HepG2 (cell line): ENCODE measurements at regions not wholly inside any gene's neighbourhood (a gene's known extent, or its start where the extent isn't known, plus 50 kb on each side); places are given as distances from the start of the nearest gene placed in this dataset.

ENCODE experiments used
- ATAC-seq: fragments of 200-7000 bp; cut with Tn5 transposase; 3 replicates; pipeline ENCODE4 v1.9.1; 2020; ENCODE audit warnings: mild to moderate bottlenecking, moderate library complexity
- BruUV-seq: library from RNA; stranded (reverse); fragments of 400-500 nt; replicated peaks from 2 replicates; lab custom pipeline; 2021; lab: Mats Ljungman, UMichigan
- CTCF ChIA-PET: fragments of 300-600 bp; formaldehyde crosslinking; extraction: SDS; loops from one replicate; lab custom pipeline; 2021; ENCODE audit warnings: low total read pairs, inconsistent platforms, low intra/inter-chr PET ratio; lab: Yijun Ruan, JAX
- POLR2A ChIA-PET: fragments of 350-600 bp; sonication (Branson Sonifier 250); formaldehyde crosslinking; loops from one replicate; lab custom pipeline; 2020; ENCODE audit warnings: antibody characterized with exemption, inconsistent platforms; lab: Yijun Ruan, JAX
- DNase-seq: peaks from one replicate; pipeline ENCODE4 v3.0.0-alpha.2; 2015; ENCODE audit warnings: low spot score
- FAIRE-seq: peaks from 3 replicates; lab custom pipeline; 2011; peaks lifted over from hg19 to GRCh38; lab: Jason Lieb, UNC
- H2AFZ ChIP-seq: one replicate; pipeline ENCODE4 v1.6.1; 2011; ENCODE audit warnings: low read length, inconsistent platforms
- H3K27ac ChIP-seq: fragments of 300-600 bp; 3 replicates; pipeline ENCODE4 v1.8.0; 2011; ENCODE audit warnings: mixed run types, mild to moderate bottlenecking, mixed read lengths, low read length, inconsistent platforms; ENCODE audit not compliant: insufficient read depth; ENCODE audit errors: extremely low read length
- H3K27me3 ChIP-seq, 2 experiments: fragments of 200-600 bp in 1 of 2; 2 replicates in 1 of 2; 3 replicates in 1 of 2; pipeline versions ENCODE4 v1.6.0 to v1.8.0; 2011; ENCODE audit warnings: low read length in 2 of 2, mild to moderate bottlenecking in 2 of 2, moderate library complexity in 2 of 2, inconsistent platforms in 1 of 2; ENCODE audit not compliant: insufficient read depth in 2 of 2, control insufficient read depth in 1 of 2
- H3K36me3 ChIP-seq, 2 experiments: fragments of 200-600 bp in 1 of 2; replicated peaks in 1 of 2; 2 replicates in 1 of 2; 3 replicates in 1 of 2; pipeline versions ENCODE4 v1.5.1 to v1.8.0; 2011; ENCODE audit warnings: low read length in 2 of 2, inconsistent platforms in 1 of 2; ENCODE audit not compliant: insufficient read depth in 2 of 2, control insufficient read depth in 1 of 2
- H3K4me1 ChIP-seq: 2 replicates; pipeline ENCODE4 v1.5.1; 2012; ENCODE audit warnings: low read length, inconsistent platforms; ENCODE audit not compliant: insufficient read depth
- H3K4me2 ChIP-seq: 2 replicates; pipeline ENCODE4 v1.6.0; 2011; ENCODE audit warnings: low read depth, low read length, inconsistent platforms
- H3K4me3 ChIP-seq, 3 experiments: fragments of 200-600 bp in 1 of 3; sonication (generic), shearing (Covaris generic) in 1 of 3; replicated peaks in 1 of 3; 2 replicates each; pipeline ENCODE4 v1.5.1; 2011 to 2016; ENCODE audit warnings: low read length in 3 of 3, inconsistent platforms in 2 of 3, low read depth in 2 of 3, mild to moderate bottlenecking in 2 of 3, control low read depth in 1 of 3, mixed read lengths in 1 of 3; ENCODE audit not compliant: insufficient read depth in 1 of 3
- H3K79me2 ChIP-seq: one replicate; pipeline ENCODE4 v1.6.1; 2011; ENCODE audit warnings: low read length, inconsistent platforms; ENCODE audit not compliant: insufficient read depth
- H3K9ac ChIP-seq: 2 replicates; pipeline ENCODE4 v1.6.0; 2011; ENCODE audit warnings: mild to moderate bottlenecking, low read depth, low read length, inconsistent platforms; ENCODE audit not compliant: insufficient read depth
- H3K9me3 ChIP-seq: 2 replicates; pipeline ENCODE4 v1.5.1; 2012; ENCODE audit warnings: mild to moderate bottlenecking, low read length
- H4K20me1 ChIP-seq: 2 replicates; pipeline ENCODE4 v1.6.0; 2011; ENCODE audit warnings: inconsistent platforms, mild to moderate bottlenecking, low read length, moderate library complexity; ENCODE audit not compliant: insufficient read depth
- AGO1 ChIP-seq: fragments of 200-400 bp; formaldehyde crosslinking; IDR thresholded peaks from 2 replicates; pipeline ENCODE4 v1.6.1; 2017; ENCODE audit warnings: mild to moderate bottlenecking, low read depth, low read length, moderate library complexity; ENCODE audit not compliant: poor library complexity, severe bottlenecking
- ARNT ChIP-seq: fragments of 450-650 bp; IDR thresholded peaks from 2 replicates; pipeline ENCODE4 v1.6.1; 2017
- ATM ChIP-seq: fragments of 450-650 bp; IDR thresholded peaks from 2 replicates; pipeline ENCODE4 v1.7.1; 2017; ENCODE audit warnings: mild to moderate bottlenecking, borderline replicate concordance
- CTCF ChIP-seq: sonication (generic); formaldehyde crosslinking; IDR thresholded peaks from 2 replicates; pipeline ENCODE4 v1.5.0; 2020; ENCODE audit warnings: mild to moderate bottlenecking, missing genetic modification reagents, moderate library complexity
- HDAC1 ChIP-seq: sonication (generic); formaldehyde crosslinking; IDR thresholded peaks from 2 replicates; pipeline ENCODE4 v1.5.1; 2020; ENCODE audit warnings: mild to moderate bottlenecking, missing genetic modification reagents
- ISX ChIP-seq: sonication (generic); formaldehyde crosslinking; conservative IDR thresholded peaks from 2 replicates; pipeline ENCODE4 v1.5.0; 2020; ENCODE audit warnings: missing genetic modification reagents
- KAT2B ChIP-seq: fragments of 150-350 bp; IDR thresholded peaks from 2 replicates; pipeline ENCODE4 v1.6.1; 2014; ENCODE audit warnings: low read depth, low read length, borderline replicate concordance
- KDM5B ChIP-seq: sonication (generic); formaldehyde crosslinking; IDR thresholded peaks from 2 replicates; pipeline ENCODE4 v1.4.0; 2020; ENCODE audit warnings: missing genetic modification reagents, mild to moderate bottlenecking, borderline replicate concordance
- MAFG ChIP-seq: sonication (generic); formaldehyde crosslinking; IDR thresholded peaks from 2 replicates; pipeline ENCODE4 v1.5.1; 2020; ENCODE audit warnings: mild to moderate bottlenecking, missing genetic modification reagents
- MED1 ChIP-seq: sonication (generic); formaldehyde crosslinking; IDR thresholded peaks from 2 replicates; pipeline ENCODE4 v1.4.0; 2020; ENCODE audit warnings: missing genetic modification reagents
- NFYC ChIP-seq: IDR thresholded peaks from 2 replicates; pipeline ENCODE4 v1.6.1; 2016; ENCODE audit warnings: missing genetic modification reagents, missing compliant biosample characterization
- TEAD3 ChIP-seq: optimal IDR thresholded peaks from 2 replicates; pipeline ENCODE3; 2016; ENCODE audit warnings: borderline replicate concordance
- ZBTB3 ChIP-seq: sonication (generic); formaldehyde crosslinking; IDR thresholded peaks from 2 replicates; pipeline ENCODE4 v1.4.0; 2020; ENCODE audit warnings: low read depth, mild to moderate bottlenecking, moderate library complexity, missing genetic modification reagents, borderline replicate concordance
- ZBTB42 ChIP-seq: sonication (generic); formaldehyde crosslinking; IDR thresholded peaks from 2 replicates; pipeline ENCODE4 v1.5.0; 2020; ENCODE audit warnings: mild to moderate bottlenecking, missing genetic modification reagents
- ZKSCAN5 ChIP-seq: sonication (generic); formaldehyde crosslinking; IDR thresholded peaks from 2 replicates; pipeline ENCODE4 v1.5.1; 2020; ENCODE audit warnings: mild to moderate bottlenecking, missing genetic modification reagents
- ZNF33B ChIP-seq: sonication (generic); formaldehyde crosslinking; IDR thresholded peaks from 2 replicates; pipeline ENCODE4 v1.5.1; 2020; ENCODE audit warnings: mild to moderate bottlenecking, missing genetic modification reagents
- ZNF343 ChIP-seq: sonication (generic); formaldehyde crosslinking; IDR thresholded peaks from 2 replicates; pipeline ENCODE4 v1.4.0; 2020; ENCODE audit warnings: mild to moderate bottlenecking, missing genetic modification reagents
- ZNF414 ChIP-seq: sonication (generic); formaldehyde crosslinking; IDR thresholded peaks from 2 replicates; pipeline ENCODE4 v1.5.0; 2020; ENCODE audit warnings: missing genetic modification reagents
- ZNF780A ChIP-seq: sonication (generic); formaldehyde crosslinking; IDR thresholded peaks from 2 replicates; pipeline ENCODE4 v1.8.0; 2022; ENCODE audit warnings: mild to moderate bottlenecking, missing genetic modification reagents, moderate library complexity
- WGBS: methylation state at CpG from one replicate; pipeline ENCODE4 v1.1.6; 2017; ENCODE audit warnings: low lambda C conversion rate; 5-methylcytosine and 5-hydroxymethylcytosine counted together
- in situ Hi-C: cut with HindIII; loops from 2 replicates; pipeline ENCODE4 v1.10.0; 2017; ENCODE audit warnings: low pct_unique_long_range_greater_than_20kb; ENCODE audit not compliant: extremely low pct_ligation_motif_present
- intact Hi-C: fragments of 100-400 bp; cut with micrococcal nuclease; formaldehyde crosslinking; loops from one replicate; pipeline ENCODE4 v1.10.0; 2022; ENCODE audit not compliant: unreplicated experiment
- TF ChIP-seq, protein P1 (sequence below): sonication (generic); formaldehyde crosslinking; IDR thresholded peaks from 2 replicates; pipeline ENCODE4 v1.8.0; 2022; ENCODE audit warnings: mild to moderate bottlenecking, missing genetic modification reagents, borderline replicate concordance
- TF ChIP-seq, protein P2 (sequence below): sonication (generic); formaldehyde crosslinking; IDR thresholded peaks from 2 replicates; pipeline ENCODE4 v1.4.0; 2020; ENCODE audit warnings: low read depth, mild to moderate bottlenecking, missing genetic modification reagents

- TF ChIP-seq MAFG (no peak), ZNF33B (no peak), MED1 (no peak), ZNF780A (no peak)
Measured at GRCh38 chr6:54516321-54516720, 208.1 kb downstream of the TINAG start (continued).

GRCh38 chr6:54519161-54519560 lies 210.9 kb downstream of the TINAG start:
- Histone ChIP-seq H3K4me2 (no peak overlapping the region), H3K4me1 (no peaks in the 10 kb centered on the region), H2AFZ (no peak overlapping the region), H4K20me1 (no peaks in the 10 kb centered on the region), H3K9ac (no peak overlapping the region), H3K36me3 (no peaks in the 10 kb centered on the region; a peak in 1 of 5 replicates), H3K9me3 (no peaks in the 10 kb centered on the region), H3K4me3 (no peak overlapping the region), H3K27me3 (no peaks in the 10 kb centered on the region), H3K79me2 (no peaks in the 10 kb centered on the region), H3K27ac (no peak overlapping the region)
- under 1% methylated on average over 3 of the region's 3 CpGs for WGBS
- ATAC-seq (no peak), DNase-seq (no peak), FAIRE-seq (no peak)
- intact Hi-C loops (no loop called here), in situ Hi-C loops (no loop called here)
- POLR2A ChIA-PET = no interaction called here
- CTCF ChIA-PET = no interaction called here
- no TSS peak for BruUV-seq
- TF ChIP-seq ZBTB3 = no peak
- TF ChIP-seq, protein P1, sequence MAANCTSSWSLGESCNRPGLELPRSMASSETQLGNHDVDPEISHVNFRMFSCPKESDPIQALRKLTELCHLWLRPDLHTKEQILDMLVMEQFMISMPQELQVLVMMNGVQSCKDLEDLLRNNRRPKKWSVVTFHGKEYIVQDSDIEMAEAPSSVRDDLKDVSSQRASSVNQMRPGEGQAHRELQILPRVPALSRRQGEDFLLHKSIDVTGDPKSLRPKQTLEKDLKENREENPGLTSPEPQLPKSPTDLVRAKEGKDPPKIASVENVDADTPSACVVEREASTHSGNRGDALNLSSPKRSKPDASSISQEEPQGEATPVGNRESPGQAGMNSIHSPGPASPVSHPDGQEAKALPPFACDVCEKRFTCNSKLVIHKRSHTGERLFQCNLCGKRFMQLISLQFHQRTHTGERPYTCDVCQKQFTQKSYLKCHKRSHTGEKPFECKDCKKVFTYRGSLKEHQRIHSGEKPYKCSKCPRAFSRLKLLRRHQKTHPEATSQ (CRISPR knock-in tag) = no peak
- TF ChIP-seq ARNT = no peak
- no peak for TF ChIP-seq HDAC1 (CRISPR knock-in tag)
- TF ChIP-seq TEAD3 (CRISPR knock-in tag) = no peak
- TF ChIP-seq AGO1 = no peak
- no peak for TF ChIP-seq ZNF343
- no peak for TF ChIP-seq NFYC (CRISPR knock-in tag)
- no peak for TF ChIP-seq ZBTB42 (CRISPR knock-in tag)
- TF ChIP-seq, protein P2, sequence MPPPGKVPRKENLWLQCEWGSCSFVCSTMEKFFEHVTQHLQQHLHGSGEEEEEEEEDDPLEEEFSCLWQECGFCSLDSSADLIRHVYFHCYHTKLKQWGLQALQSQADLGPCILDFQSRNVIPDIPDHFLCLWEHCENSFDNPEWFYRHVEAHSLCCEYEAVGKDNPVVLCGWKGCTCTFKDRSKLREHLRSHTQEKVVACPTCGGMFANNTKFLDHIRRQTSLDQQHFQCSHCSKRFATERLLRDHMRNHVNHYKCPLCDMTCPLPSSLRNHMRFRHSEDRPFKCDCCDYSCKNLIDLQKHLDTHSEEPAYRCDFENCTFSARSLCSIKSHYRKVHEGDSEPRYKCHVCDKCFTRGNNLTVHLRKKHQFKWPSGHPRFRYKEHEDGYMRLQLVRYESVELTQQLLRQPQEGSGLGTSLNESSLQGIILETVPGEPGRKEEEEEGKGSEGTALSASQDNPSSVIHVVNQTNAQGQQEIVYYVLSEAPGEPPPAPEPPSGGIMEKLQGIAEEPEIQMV = no peak
- no peak for TF ChIP-seq KDM5B (CRISPR knock-in tag)
- no peak for TF ChIP-seq ZNF414
- TF ChIP-seq ATM = no peak
- TF ChIP-seq ZKSCAN5 = no peak
- TF ChIP-seq CTCF (CRISPR knock-in tag) = no peak
- TF ChIP-seq ISX = no peak
- no peak for TF ChIP-seq KAT2B
